ENCODE measurements at regions not wholly inside any gene's neighbourhood (a gene's known extent, or its start where the extent isn't known, plus 50 kb on each side); places are given as distances from the start of the nearest gene placed in this dataset.

GRCh38 chr22:22982616-22983015, 87.7 kb upstream of the GNAZ start:
- TF ChIP-seq EZH2 (IDR thresholded peaks at IDR 0.05; ENCODE audit: low read length, missing control alignments), result no peak
- TF ChIP-seq, protein P1, sequence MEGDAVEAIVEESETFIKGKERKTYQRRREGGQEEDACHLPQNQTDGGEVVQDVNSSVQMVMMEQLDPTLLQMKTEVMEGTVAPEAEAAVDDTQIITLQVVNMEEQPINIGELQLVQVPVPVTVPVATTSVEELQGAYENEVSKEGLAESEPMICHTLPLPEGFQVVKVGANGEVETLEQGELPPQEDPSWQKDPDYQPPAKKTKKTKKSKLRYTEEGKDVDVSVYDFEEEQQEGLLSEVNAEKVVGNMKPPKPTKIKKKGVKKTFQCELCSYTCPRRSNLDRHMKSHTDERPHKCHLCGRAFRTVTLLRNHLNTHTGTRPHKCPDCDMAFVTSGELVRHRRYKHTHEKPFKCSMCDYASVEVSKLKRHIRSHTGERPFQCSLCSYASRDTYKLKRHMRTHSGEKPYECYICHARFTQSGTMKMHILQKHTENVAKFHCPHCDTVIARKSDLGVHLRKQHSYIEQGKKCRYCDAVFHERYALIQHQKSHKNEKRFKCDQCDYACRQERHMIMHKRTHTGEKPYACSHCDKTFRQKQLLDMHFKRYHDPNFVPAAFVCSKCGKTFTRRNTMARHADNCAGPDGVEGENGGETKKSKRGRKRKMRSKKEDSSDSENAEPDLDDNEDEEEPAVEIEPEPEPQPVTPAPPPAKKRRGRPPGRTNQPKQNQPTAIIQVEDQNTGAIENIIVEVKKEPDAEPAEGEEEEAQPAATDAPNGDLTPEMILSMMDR (conservative IDR thresholded peaks at IDR 0.05 in 1 of 2, IDR thresholded peaks at IDR 0.05 in 1 of 2; ENCODE audit: low read depth in 1 of 2, low read length in 2 of 2), result no peak
- no peak overlapping the region for H3K4me2 ChIP-seq (ENCODE audit: extremely low read depth, insufficient read depth, low read length)
- no peaks in the 10 kb centered on the region for H3K36me3 ChIP-seq (ENCODE audit: control insufficient read depth, insufficient read depth, low read length)
- H3K4me1 ChIP-seq (ENCODE audit: control insufficient read depth, extremely low read depth, insufficient read depth, low read length), result no peaks in the 10 kb centered on the region
- H3K9ac ChIP-seq (ENCODE audit: insufficient read depth, low read length), result no peak overlapping the region
- H3K9me3 ChIP-seq (ENCODE audit: control insufficient read depth, insufficient read depth, low read depth, low read length), result no peaks in the 10 kb centered on the region
- H4K20me1 ChIP-seq (ENCODE audit: control insufficient read depth, extremely low read depth, insufficient read depth, low read length), result no peaks in the 10 kb centered on the region
- no peak overlapping the region for H3K4me3 ChIP-seq (replicated peaks in 1 of 4; ENCODE audit: control extremely low read depth in 1 of 4, insufficient read depth in 1 of 4, low read depth in 3 of 4, low read length in 4 of 4)
- DNase-seq (ENCODE audit: low read depth in 2 of 2), result no peak
- no peak overlapping the region for H3K27ac ChIP-seq (ENCODE audit: insufficient read depth, low read length)
- H3K79me2 ChIP-seq (ENCODE audit: control insufficient read depth, insufficient read depth, low read length), result no peaks in the 10 kb centered on the region
- H2AFZ ChIP-seq (ENCODE audit: low read length), result no peak overlapping the region
- H3K27me3 ChIP-seq (ENCODE audit: control insufficient read depth, insufficient read depth, low read length), result no peaks in the 10 kb centered on the region

GRCh38 chr22:22983123-22983522, 87.2 kb upstream of the GNAZ start:
- Histone ChIP-seq H3K27me3 (ENCODE audit: control insufficient read depth, insufficient read depth, low read length) (no peaks in the 10 kb centered on the region), H4K20me1 (ENCODE audit: control insufficient read depth, extremely low read depth, insufficient read depth, low read length) (no peaks in the 10 kb centered on the region), H3K9me3 (ENCODE audit: control insufficient read depth, insufficient read depth, low read depth, low read length) (no peaks in the 10 kb centered on the region), H3K79me2 (ENCODE audit: control insufficient read depth, insufficient read depth, low read length) (no peaks in the 10 kb centered on the region), H2AFZ (ENCODE audit: low read length) (no peak overlapping the region), H3K4me3 (replicated peaks in 1 of 4; ENCODE audit: control extremely low read depth in 1 of 4, insufficient read depth in 1 of 4, low read depth in 3 of 4, low read length in 4 of 4) (no peak overlapping the region), H3K4me1 (ENCODE audit: control insufficient read depth, extremely low read depth, insufficient read depth, low read length) (no peaks in the 10 kb centered on the region), H3K36me3 (ENCODE audit: control insufficient read depth, insufficient read depth, low read length) (no peaks in the 10 kb centered on the region), H3K9ac (ENCODE audit: insufficient read depth, low read length) (no peak overlapping the region), H3K4me2 (ENCODE audit: extremely low read depth, insufficient read depth, low read length) (no peak overlapping the region), H3K27ac (ENCODE audit: insufficient read depth, low read length) (no peak overlapping the region)
- TF ChIP-seq EZH2 (IDR thresholded peaks at IDR 0.05; ENCODE audit: low read length, missing control alignments), result no peak
- TF ChIP-seq, protein P1 (conservative IDR thresholded peaks at IDR 0.05 in 1 of 2, IDR thresholded peaks at IDR 0.05 in 1 of 2; ENCODE audit: low read depth in 1 of 2, low read length in 2 of 2), result no peak
- DNase-seq (ENCODE audit: low read depth in 2 of 2), result no peak

GRCh38 chr22:22983816-22984215, 86.5 kb upstream of the GNAZ start:
- no peak for TF ChIP-seq EZH2 (IDR thresholded peaks at IDR 0.05; ENCODE audit: low read length, missing control alignments)
- TF ChIP-seq, protein P1 (conservative IDR thresholded peaks at IDR 0.05 in 1 of 2, IDR thresholded peaks at IDR 0.05 in 1 of 2; ENCODE audit: low read depth in 1 of 2, low read length in 2 of 2), result no peak
- no peaks in the 10 kb centered on the region for H4K20me1 ChIP-seq (ENCODE audit: control insufficient read depth, extremely low read depth, insufficient read depth, low read length)
- DNase-seq (ENCODE audit: low read depth in 2 of 2), result no peak

More at GRCh38 chr22:22983816-22984215, 86.5 kb upstream of the GNAZ start:
- Histone ChIP-seq H3K4me1 (ENCODE audit: control insufficient read depth, extremely low read depth, insufficient read depth, low read length) (no peaks in the 10 kb centered on the region), H3K9me3 (ENCODE audit: control insufficient read depth, insufficient read depth, low read depth, low read length) (no peaks in the 10 kb centered on the region), H2AFZ (ENCODE audit: low read length) (no peak overlapping the region), H3K9ac (ENCODE audit: insufficient read depth, low read length) (no peak overlapping the region), H3K27ac (ENCODE audit: insufficient read depth, low read length) (no peak overlapping the region), H3K27me3 (ENCODE audit: control insufficient read depth, insufficient read depth, low read length) (no peaks in the 10 kb centered on the region), H3K36me3 (ENCODE audit: control insufficient read depth, insufficient read depth, low read length) (no peaks in the 10 kb centered on the region), H3K79me2 (ENCODE audit: control insufficient read depth, insufficient read depth, low read length) (no peaks in the 10 kb centered on the region), H3K4me2 (ENCODE audit: extremely low read depth, insufficient read depth, low read length) (no peak overlapping the region), H3K4me3 (replicated peaks in 1 of 4; ENCODE audit: control extremely low read depth in 1 of 4, insufficient read depth in 1 of 4, low read depth in 3 of 4, low read length in 4 of 4) (no peak overlapping the region)

Measured in fibroblast of lung (primary cell).